Gastrocnemius medialis (tissue), 4 donors: ENCODE measurements at regions not wholly inside any gene's neighbourhood (a gene's known extent, or its start where the extent isn't known, plus 50 kb on each side); places are given as distances from the start of the nearest gene placed in this dataset.
A peak's percentile ranks its signal among the peaks of the same experiment; 100 is the strongest.
"Not testable (repeated sequence)": the region's sequence is repeated elsewhere in the genome, so short reads cannot be mapped to it uniquely, and the experiment has no call there.

Experiments
- ATAC-seq, 2 donors: fragments of 150-250 bp; one replicate each; pipeline ENCODE4 v1.9.1; 2016
- DNase-seq, 2 donors: peaks; one replicate each; pipeline ENCODE4 v3.0.0-alpha.2; 2019
- H3K27ac ChIP-seq, 4 donors: fragments of 200-600 bp; sonication (generic); 1 replicate in 1 of 4; 2 replicates in 3 of 4; pipeline ENCODE4 v1.5.1; 2016 to 2018; ENCODE audit warnings: mild to moderate bottlenecking in 2 of 4, moderate library complexity in 1 of 4
- H3K27me3 ChIP-seq, 3 donors: fragments of 200-600 bp; sonication (generic) in 2 of 3; 1 replicate in 1 of 3; 2 replicates in 2 of 3; pipeline versions ENCODE4 v1.5.1 to v1.6.0; 2016 to 2019; ENCODE audit warnings: mild to moderate bottlenecking in 1 of 3, moderate library complexity in 1 of 3
- H3K36me3 ChIP-seq, 2 donors: fragments of 200-600 bp; sonication (generic) in 1 of 2; one replicate each; pipeline ENCODE4 v1.5.1; 2017 to 2018
- H3K4me1 ChIP-seq, 2 donors: fragments of 200-600 bp; sonication (generic) in 1 of 2; one replicate each; pipeline ENCODE4 v1.5.1; 2016 to 2017; ENCODE audit warnings: mild to moderate bottlenecking in 2 of 2
- H3K4me3 ChIP-seq, 4 donors: fragments of 200-600 bp; sonication (generic) in 3 of 4; 1 replicate in 1 of 4; 2 replicates in 3 of 4; pipeline ENCODE4 v1.5.1; 2016 to 2019; ENCODE audit warnings: mild to moderate bottlenecking in 2 of 4
- H3K9me3 ChIP-seq, 3 donors: fragments of 200-600 bp; sonication (generic) in 2 of 3; 1 replicate in 1 of 3; 2 replicates in 2 of 3; pipeline ENCODE4 v1.5.1; 2016 to 2019
- POLR2A ChIP-seq, 2 donors: fragments of 450-650 bp; IDR thresholded peaks; one replicate each; pipeline ENCODE4 v1.6.1; 2017; ENCODE audit warnings: antibody characterized with exemption in 2 of 2, mild to moderate bottlenecking in 2 of 2, moderate library complexity in 2 of 2
- in situ Hi-C, 4 donors: fragments of 200-750 bp; cut with MboI; loops; one replicate each; pipeline versions ENCODE4 v1.15.0 to v1.8.0; 2017; ENCODE audit warnings: low sequenced_read_pairs in 4 of 4
- intact Hi-C: fragments of 100-400 bp; cut with DNase I; formaldehyde crosslinking; loops from one replicate; pipeline ENCODE4 v1.15.1; 2023; ENCODE audit warnings: low total_unique reads
- TF ChIP-seq, protein P1 (sequence below), 5 experiments: fragments of 450-650 bp in 3 of 5; fragments of 200-600 bp in 2 of 5; sonication (generic) in 2 of 5; IDR thresholded peaks in 4 of 5; conservative IDR thresholded peaks in 1 of 5; 1 replicate in 4 of 5; 2 replicates in 1 of 5; pipeline ENCODE4 v1.5.1; 2016 to 2019; ENCODE audit warnings: antibody characterized with exemption in 5 of 5, mild to moderate bottlenecking in 3 of 5, moderate library complexity in 3 of 5

DNA sequence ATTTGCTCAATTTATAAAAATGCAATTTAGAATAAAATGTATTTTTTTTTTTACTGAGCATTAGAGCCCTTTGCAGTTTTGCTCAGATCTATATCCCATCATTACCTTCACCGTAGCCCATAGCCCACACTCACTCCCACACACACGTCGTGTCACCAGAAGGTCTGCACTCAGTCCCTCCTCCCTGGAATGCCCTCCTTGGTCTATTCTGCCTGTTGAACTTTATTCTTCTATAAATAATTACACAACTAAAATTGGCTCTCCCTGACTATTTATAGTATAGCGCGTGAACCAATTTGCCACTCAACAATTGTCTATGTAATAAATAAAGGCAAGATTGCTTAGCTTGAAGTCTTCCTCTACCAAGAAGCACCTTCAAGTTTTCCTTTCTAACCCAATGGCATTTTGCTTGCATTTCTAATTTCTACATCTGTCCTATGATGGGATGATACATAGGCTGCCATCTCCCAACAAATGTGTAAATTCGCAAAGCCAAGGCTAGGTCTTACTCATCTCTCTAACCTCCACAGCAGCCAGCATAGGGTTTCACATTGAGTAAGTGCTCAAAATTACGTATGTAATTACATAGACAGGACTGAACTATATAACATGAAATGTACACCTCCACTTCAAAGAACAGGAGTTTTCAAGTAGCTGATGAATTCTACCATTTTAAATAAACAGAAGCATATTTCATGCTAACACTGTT lies 172.0 kb upstream of the HES1 start:
- in situ Hi-C loops (no loop called here), intact Hi-C loops (no loop called here)
- H3K4me3 ChIP-seq = no peak overlapping the region
- H3K9me3 ChIP-seq = no peaks in the 10 kb centered on the region
- no peak for TF ChIP-seq POLR2A (IDR thresholded peaks at IDR 0.05)
- TF ChIP-seq, protein P1, sequence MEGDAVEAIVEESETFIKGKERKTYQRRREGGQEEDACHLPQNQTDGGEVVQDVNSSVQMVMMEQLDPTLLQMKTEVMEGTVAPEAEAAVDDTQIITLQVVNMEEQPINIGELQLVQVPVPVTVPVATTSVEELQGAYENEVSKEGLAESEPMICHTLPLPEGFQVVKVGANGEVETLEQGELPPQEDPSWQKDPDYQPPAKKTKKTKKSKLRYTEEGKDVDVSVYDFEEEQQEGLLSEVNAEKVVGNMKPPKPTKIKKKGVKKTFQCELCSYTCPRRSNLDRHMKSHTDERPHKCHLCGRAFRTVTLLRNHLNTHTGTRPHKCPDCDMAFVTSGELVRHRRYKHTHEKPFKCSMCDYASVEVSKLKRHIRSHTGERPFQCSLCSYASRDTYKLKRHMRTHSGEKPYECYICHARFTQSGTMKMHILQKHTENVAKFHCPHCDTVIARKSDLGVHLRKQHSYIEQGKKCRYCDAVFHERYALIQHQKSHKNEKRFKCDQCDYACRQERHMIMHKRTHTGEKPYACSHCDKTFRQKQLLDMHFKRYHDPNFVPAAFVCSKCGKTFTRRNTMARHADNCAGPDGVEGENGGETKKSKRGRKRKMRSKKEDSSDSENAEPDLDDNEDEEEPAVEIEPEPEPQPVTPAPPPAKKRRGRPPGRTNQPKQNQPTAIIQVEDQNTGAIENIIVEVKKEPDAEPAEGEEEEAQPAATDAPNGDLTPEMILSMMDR (IDR thresholded peaks at IDR 0.05 in 4 of 5, conservative IDR thresholded peaks at IDR 0.05 in 1 of 5) = no peak
- no peaks in the 10 kb centered on the region for H3K27me3 ChIP-seq
- H3K36me3 ChIP-seq = no peaks in the 10 kb centered on the region
- H3K4me1 ChIP-seq = peaks cover 6 to 19% of the 10 kb centered on the region in 2 donors
- peak in 1 of 2 donors; percentile 66 for ATAC-seq
- DNase-seq = no peak
- H3K27ac ChIP-seq = no peak overlapping the region

DNA sequence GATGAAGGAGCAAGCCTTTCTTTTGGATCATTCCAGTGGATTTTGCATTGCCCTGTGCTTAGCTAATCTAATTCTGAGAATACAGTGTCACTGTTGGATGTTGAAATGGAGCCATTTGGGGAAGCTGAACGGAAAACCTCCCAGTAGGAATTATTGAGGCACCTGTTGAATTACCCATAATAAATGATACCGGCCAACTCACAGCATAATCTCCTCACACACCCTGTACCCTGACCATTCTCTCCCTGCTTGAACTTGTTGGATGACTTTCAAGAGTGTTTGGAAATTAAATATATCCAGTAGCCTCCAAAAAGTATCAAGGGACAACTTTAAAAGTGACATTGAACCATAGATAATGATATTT lies 171.4 kb upstream of the HES1 start:
- Histone ChIP-seq H3K36me3 (no peaks in the 10 kb centered on the region), H3K27ac (no peak overlapping the region), H3K4me1 (peaks cover 6 to 19% of the 10 kb centered on the region in 2 donors), H3K4me3 (no peak overlapping the region), H3K9me3 (no peaks in the 10 kb centered on the region), H3K27me3 (no peaks in the 10 kb centered on the region)
- TF ChIP-seq, protein P1 (IDR thresholded peaks at IDR 0.05 in 4 of 5, conservative IDR thresholded peaks at IDR 0.05 in 1 of 5) = no peak
- TF ChIP-seq POLR2A (IDR thresholded peaks at IDR 0.05) = no peak
- intact Hi-C loops = no loop called here
- in situ Hi-C loops = no loop called here
- DNase-seq (no peak), ATAC-seq (no peak)

DNA sequence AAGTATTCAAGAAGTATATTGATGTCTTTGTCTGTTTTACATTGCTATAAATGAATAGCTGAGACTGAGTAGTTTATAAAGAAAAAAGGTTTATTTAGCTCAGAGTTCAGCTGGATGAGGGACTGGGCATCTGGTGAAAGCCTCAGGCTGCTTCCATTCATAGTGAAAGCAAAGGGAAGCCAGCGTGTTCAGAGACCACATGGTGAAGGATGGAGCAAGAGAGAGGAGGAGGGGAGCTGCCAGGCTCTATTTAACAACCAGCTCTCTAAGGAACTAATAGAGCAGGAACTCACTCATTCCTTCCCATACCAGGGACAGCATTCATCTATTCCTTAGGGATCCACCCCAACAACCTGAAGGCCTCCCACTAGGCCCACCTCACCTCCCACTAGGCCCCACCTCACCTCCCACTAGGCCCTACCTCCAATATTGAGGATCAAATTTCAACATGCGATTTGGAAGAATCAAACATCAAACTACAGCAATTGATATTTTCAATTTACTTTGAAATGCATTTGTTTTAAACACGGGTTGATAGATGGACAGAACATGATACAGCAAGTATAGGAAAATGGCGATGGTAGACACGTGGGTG lies 167.5 kb upstream of the HES1 start:
- intact Hi-C loops (no loop called here), in situ Hi-C loops (no loop called here)
- H3K4me1 ChIP-seq = peaks cover 6 to 15% of the 10 kb centered on the region in 2 donors
- no peaks in the 10 kb centered on the region for H3K36me3 ChIP-seq
- H3K9me3 ChIP-seq = no peaks in the 10 kb centered on the region
- H3K27ac ChIP-seq = no peak overlapping the region
- DNase-seq (no peak), ATAC-seq (no peak)
- TF ChIP-seq, protein P1 (IDR thresholded peaks at IDR 0.05 in 4 of 5, conservative IDR thresholded peaks at IDR 0.05 in 1 of 5) = no peak
- H3K4me3 ChIP-seq = no peak overlapping the region
- no peaks in the 10 kb centered on the region for H3K27me3 ChIP-seq

DNA sequence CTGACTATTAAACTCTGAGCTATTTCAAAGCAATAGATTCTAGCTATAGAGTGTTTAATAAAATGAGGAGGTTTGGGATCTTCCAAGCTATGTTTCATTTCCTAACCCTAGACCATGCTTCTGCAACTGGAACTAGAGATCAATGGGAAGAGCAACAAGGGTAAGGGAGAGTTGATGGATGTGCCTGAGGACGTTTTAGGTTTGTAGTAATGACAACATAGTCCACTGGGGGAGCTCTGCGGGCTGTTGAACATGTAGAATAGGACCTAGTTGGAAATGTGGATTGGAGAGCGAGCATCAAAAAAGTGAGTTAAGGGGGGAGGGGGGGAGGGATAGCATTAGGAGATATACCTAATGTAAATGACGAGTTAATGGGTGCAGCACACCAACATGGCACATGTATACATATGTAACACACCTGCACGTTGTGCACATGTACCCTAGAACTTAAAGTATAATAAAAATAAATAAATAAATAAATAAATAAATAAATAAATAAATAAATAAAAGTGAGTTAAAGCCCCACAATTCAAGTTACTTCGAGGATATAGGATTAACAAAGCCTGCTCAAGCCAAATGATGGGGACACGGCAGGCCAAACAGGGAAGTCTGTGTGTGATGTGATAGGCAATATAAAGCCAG lies 165.7 kb upstream of the HES1 start:
- peak; percentile 42 to 77 for ATAC-seq
- in situ Hi-C loops, intact Hi-C loops: not testable (repeated sequence)

More for the DNA sequence above, 165.7 kb upstream of the HES1 start:
- H3K4me3 ChIP-seq, H3K27me3 ChIP-seq, H3K27ac ChIP-seq, DNase-seq, H3K36me3 ChIP-seq, H3K9me3 ChIP-seq: not testable (repeated sequence)
- TF ChIP-seq, protein P1 (IDR thresholded peaks at IDR 0.05 in 4 of 5, conservative IDR thresholded peaks at IDR 0.05 in 1 of 5) = peak in 4 of 5 experiments; percentile 15 to 48 (median 31)
- H3K4me1 ChIP-seq = peaks cover 3 to 14% of the 10 kb centered on the region in 2 donors
